OCI-LY7 (cell line): ENCODE measurements at regions not wholly inside any gene's neighbourhood (a gene's known extent, or its start where the extent isn't known, plus 50 kb on each side); places are given as distances from the start of the nearest gene placed in this dataset.

Experiments used
- BruUV-seq: library from RNA; stranded (reverse); fragments of 400-500 nt; replicated peaks from 2 replicates; lab custom pipeline; 2021; lab: Mats Ljungman, UMichigan
- CTCF ChIA-PET: fragments of 300-600 bp; sonication (Branson Sonifier 250); formaldehyde crosslinking; loops from one replicate; lab custom pipeline; 2022; ENCODE audit warnings: antibody characterized with exemption; ENCODE audit not compliant: unreplicated experiment; lab: Charles Lee
- POLR2A ChIA-PET: fragments of 300-600 bp; sonication (Branson Sonifier 250); formaldehyde crosslinking; loops from one replicate; lab custom pipeline; 2022; ENCODE audit warnings: antibody characterized with exemption; lab: Charles Lee
- DNase-seq: peaks from one replicate; pipeline ENCODE4 v3.0.0-alpha.2; 2015; ENCODE audit warnings: low spot score
- H2AFZ ChIP-seq: fragments of 200-600 bp; sonication (generic), shearing (Covaris generic); 2 replicates; pipeline ENCODE4 v1.6.1; 2014; ENCODE audit warnings: mild to moderate bottlenecking, antibody characterized with exemption, low read length, moderate library complexity
- H3K27ac ChIP-seq: fragments of 200-600 bp; sonication (generic); 2 replicates; pipeline ENCODE4 v1.5.1; 2014; ENCODE audit warnings: mixed run types, low read depth, mild to moderate bottlenecking, moderate library complexity, low read length, inconsistent platforms; ENCODE audit not compliant: poor library complexity, severe bottlenecking
- H3K36me3 ChIP-seq: fragments of 200-600 bp; sonication (generic); 2 replicates; pipeline ENCODE4 v1.6.1; 2014; ENCODE audit warnings: mild to moderate bottlenecking, antibody characterized with exemption, low read length, moderate library complexity, mixed read lengths; ENCODE audit not compliant: insufficient read depth
- H3K4me1 ChIP-seq: fragments of 200-600 bp; sonication (generic); 2 replicates; pipeline ENCODE4 v1.5.1; 2014; ENCODE audit warnings: mild to moderate bottlenecking, low read length; ENCODE audit not compliant: insufficient read depth, poor library complexity, severe bottlenecking
- H3K4me2 ChIP-seq: fragments of 200-600 bp; sonication (generic); 2 replicates; pipeline ENCODE4 v1.6.1; 2014; ENCODE audit warnings: mild to moderate bottlenecking, low read length
- H3K4me3 ChIP-seq: fragments of 200-600 bp; sonication (generic); 2 replicates; pipeline ENCODE4 v1.5.1; 2014; ENCODE audit warnings: mild to moderate bottlenecking, low read depth, low read length; ENCODE audit not compliant: poor library complexity, severe bottlenecking
- H3K79me2 ChIP-seq: fragments of 200-600 bp; sonication (generic); 2 replicates; pipeline ENCODE4 v1.6.1; 2016; ENCODE audit warnings: low read depth, mild to moderate bottlenecking, low read length, moderate library complexity, mixed read lengths; ENCODE audit not compliant: insufficient read depth
- H3K9me2 ChIP-seq: fragments of 200-600 bp; sonication (generic); 2 replicates; pipeline ENCODE4 v1.6.1; 2016; ENCODE audit warnings: mild to moderate bottlenecking, low read length, mixed read lengths; ENCODE audit not compliant: insufficient read depth
- H3K9me3 ChIP-seq: fragments of 200-600 bp; sonication (generic); 2 replicates; pipeline ENCODE4 v1.6.1; 2014; ENCODE audit warnings: mild to moderate bottlenecking, mixed run types, low read length, mixed read lengths
- H4K20me1 ChIP-seq: fragments of 200-600 bp; sonication (generic); 2 replicates; pipeline ENCODE4 v1.6.1; 2014; ENCODE audit warnings: mild to moderate bottlenecking, antibody characterized with exemption, low read length, moderate library complexity, mixed read lengths; ENCODE audit not compliant: insufficient read depth
- EZH2phosphoT487 ChIP-seq: fragments of 200-600 bp; sonication (generic); IDR thresholded peaks from 2 replicates; pipeline ENCODE4 v1.6.1; 2018; ENCODE audit warnings: low read depth, borderline replicate concordance, mild to moderate bottlenecking, mixed run types, antibody characterized with exemption, low read length, moderate library complexity, mixed read lengths
- intact Hi-C: fragments of 100-400 bp; cut with micrococcal nuclease; formaldehyde crosslinking; loops from one replicate; pipeline ENCODE4 v1.10.0; 2022; ENCODE audit not compliant: unreplicated experiment
- TF ChIP-seq, protein P1 (sequence below): fragments of 200-600 bp; sonication (generic); conservative IDR thresholded peaks from 2 replicates; pipeline ENCODE4 v1.5.1; 2014; ENCODE audit warnings: mild to moderate bottlenecking, antibody characterized with exemption, low read length, moderate library complexity, mixed read lengths

GRCh38 chr18:29301048-29301447 is 1124.1 kb upstream of the CDH2 start:
- Histone ChIP-seq H3K79me2 (no peaks in the 10 kb centered on the region), H3K4me2 (no peak overlapping the region), H3K4me1 (no peaks in the 10 kb centered on the region), H3K4me3 (no peak overlapping the region), H3K9me2 (no peaks in the 10 kb centered on the region), H3K9me3 (no peaks in the 10 kb centered on the region), H2AFZ (no peak overlapping the region), H3K36me3 (no peaks in the 10 kb centered on the region), H3K27ac (no peak overlapping the region), H4K20me1 (no peaks in the 10 kb centered on the region)
- CTCF ChIA-PET = no interaction called here
- POLR2A ChIA-PET = no interaction called here
- BruUV-seq = no TSS peak
- no peak for TF ChIP-seq EZH2phosphoT487
- TF ChIP-seq, protein P1, sequence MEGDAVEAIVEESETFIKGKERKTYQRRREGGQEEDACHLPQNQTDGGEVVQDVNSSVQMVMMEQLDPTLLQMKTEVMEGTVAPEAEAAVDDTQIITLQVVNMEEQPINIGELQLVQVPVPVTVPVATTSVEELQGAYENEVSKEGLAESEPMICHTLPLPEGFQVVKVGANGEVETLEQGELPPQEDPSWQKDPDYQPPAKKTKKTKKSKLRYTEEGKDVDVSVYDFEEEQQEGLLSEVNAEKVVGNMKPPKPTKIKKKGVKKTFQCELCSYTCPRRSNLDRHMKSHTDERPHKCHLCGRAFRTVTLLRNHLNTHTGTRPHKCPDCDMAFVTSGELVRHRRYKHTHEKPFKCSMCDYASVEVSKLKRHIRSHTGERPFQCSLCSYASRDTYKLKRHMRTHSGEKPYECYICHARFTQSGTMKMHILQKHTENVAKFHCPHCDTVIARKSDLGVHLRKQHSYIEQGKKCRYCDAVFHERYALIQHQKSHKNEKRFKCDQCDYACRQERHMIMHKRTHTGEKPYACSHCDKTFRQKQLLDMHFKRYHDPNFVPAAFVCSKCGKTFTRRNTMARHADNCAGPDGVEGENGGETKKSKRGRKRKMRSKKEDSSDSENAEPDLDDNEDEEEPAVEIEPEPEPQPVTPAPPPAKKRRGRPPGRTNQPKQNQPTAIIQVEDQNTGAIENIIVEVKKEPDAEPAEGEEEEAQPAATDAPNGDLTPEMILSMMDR = no peak
- intact Hi-C loops = no loop called here
- no peak for DNase-seq

GRCh38 chr18:29285471-29285870 is 1108.5 kb upstream of the CDH2 start:
- CTCF ChIA-PET = no interaction called here
- Histone ChIP-seq H4K20me1 (no peaks in the 10 kb centered on the region), H2AFZ (no peak overlapping the region), H3K79me2 (no peaks in the 10 kb centered on the region), H3K9me2 (no peaks in the 10 kb centered on the region), H3K4me3 (no peak overlapping the region), H3K4me2 (no peak overlapping the region), H3K4me1 (no peaks in the 10 kb centered on the region), H3K27ac (no peak overlapping the region), H3K36me3 (no peaks in the 10 kb centered on the region), H3K9me3 (no peaks in the 10 kb centered on the region)
- POLR2A ChIA-PET = no interaction called here
- DNase-seq = no peak
- BruUV-seq = no TSS peak
- intact Hi-C loops = no loop called here
- no peak for TF ChIP-seq EZH2phosphoT487
- TF ChIP-seq, protein P1 = no peak

DNA sequence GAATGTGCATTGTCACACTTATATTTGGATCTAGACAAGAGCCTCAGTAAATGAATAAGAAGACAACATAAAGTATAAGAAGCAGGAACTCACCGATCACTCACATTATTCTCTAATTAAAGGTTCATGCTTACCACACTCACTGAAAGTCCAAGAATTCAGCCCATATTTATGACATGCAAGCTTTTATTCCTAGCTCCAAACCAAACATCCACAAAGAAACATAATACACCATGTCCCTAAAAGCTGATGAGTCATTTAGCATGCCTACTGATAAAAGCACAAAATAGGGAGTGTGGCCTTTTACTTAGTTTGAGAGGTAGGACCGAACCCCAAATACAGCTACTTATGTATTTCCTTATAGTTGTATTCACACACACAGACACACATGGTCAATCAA is 1094.6 kb upstream of the CDH2 start:
- ChIA-PET POLR2A (no interaction called here), CTCF (no interaction called here)
- H3K36me3 ChIP-seq = no peaks in the 10 kb centered on the region
- no peak overlapping the region for H3K4me3 ChIP-seq
- H3K9me2 ChIP-seq = no peaks in the 10 kb centered on the region
- H3K27ac ChIP-seq = no peak overlapping the region
- intact Hi-C loops = no loop called here
- no peak overlapping the region for H2AFZ ChIP-seq
- no peak for DNase-seq
- H4K20me1 ChIP-seq = no peaks in the 10 kb centered on the region
- no peaks in the 10 kb centered on the region for H3K4me1 ChIP-seq
- H3K79me2 ChIP-seq = no peaks in the 10 kb centered on the region
- no TSS peak for BruUV-seq
- H3K9me3 ChIP-seq = no peaks in the 10 kb centered on the region
- TF ChIP-seq, protein P1 = no peak
- TF ChIP-seq EZH2phosphoT487 = no peak
- no peak overlapping the region for H3K4me2 ChIP-seq
